ENCODE measurements at regions not wholly inside any gene's neighbourhood (a gene's known extent, or its start where the extent isn't known, plus 50 kb on each side); places are given as distances from the start of the nearest gene placed in this dataset.

GRCh38 chr18:63043516-63043915 lies 276.1 kb downstream of the BCL2 start:
- peak; percentile 61 to 71 for DNase-seq (ENCODE audit: low read depth in 2 of 2)
- TF ChIP-seq CTCF (IDR thresholded peaks at IDR 0.05; ENCODE audit: low read depth, low read length): no peak
- H3K4me3 ChIP-seq (replicated peaks in 1 of 2; ENCODE audit: low read depth in 2 of 2, low read length in 2 of 2): no peak overlapping the region

GRCh38 chr18:63042351-63042750 lies 277.2 kb downstream of the BCL2 start:
- DNase-seq (ENCODE audit: low read depth in 2 of 2): no peak
- TF ChIP-seq CTCF (IDR thresholded peaks at IDR 0.05; ENCODE audit: low read depth, low read length): no peak
- no peak overlapping the region for H3K4me3 ChIP-seq (replicated peaks in 1 of 2; ENCODE audit: low read depth in 2 of 2, low read length in 2 of 2)

- no peak for TF ChIP-seq CTCF (IDR thresholded peaks at IDR 0.05; ENCODE audit: low read depth, low read length)
- H3K4me3 ChIP-seq (replicated peaks in 1 of 2; ENCODE audit: low read depth in 2 of 2, low read length in 2 of 2): no peak overlapping the region
- DNase-seq (ENCODE audit: low read depth in 2 of 2): no peak
Observed at GRCh38 chr18:63040788-63041410, 278.7 kb downstream of the BCL2 start.

- no peak for TF ChIP-seq CTCF (IDR thresholded peaks at IDR 0.05; ENCODE audit: low read depth, low read length)
- H3K4me3 ChIP-seq (replicated peaks in 1 of 2; ENCODE audit: low read depth in 2 of 2, low read length in 2 of 2): no peak overlapping the region
- DNase-seq (ENCODE audit: low read depth in 2 of 2): no peak
Observed at GRCh38 chr18:63037491-63037890, 282.1 kb downstream of the BCL2 start.

- no peak for TF ChIP-seq CTCF (IDR thresholded peaks at IDR 0.05; ENCODE audit: low read depth, low read length)
- no peak for DNase-seq (ENCODE audit: low read depth in 2 of 2)
- no peak overlapping the region for H3K4me3 ChIP-seq (replicated peaks in 1 of 2; ENCODE audit: low read depth in 2 of 2, low read length in 2 of 2)
Observed at GRCh38 chr18:63031375-63031774, 288.2 kb downstream of the BCL2 start.

Measured in cardiac fibroblast (primary cell).